ENCODE measurements at regions not wholly inside any gene's neighbourhood (a gene's known extent, or its start where the extent isn't known, plus 50 kb on each side); places are given as distances from the start of the nearest gene placed in this dataset.
A peak's percentile ranks its signal among the peaks of the same experiment; 100 is the strongest.
"Not testable (repeated sequence)": the region's sequence is repeated elsewhere in the genome, so short reads cannot be mapped to it uniquely, and the experiment has no call there.

GRCh38 chr7:26424319-26424718, 132.7 kb downstream of the SNX10 start:
- not testable (repeated sequence) for DNase-seq (ENCODE audit: low spot score)

DNA sequence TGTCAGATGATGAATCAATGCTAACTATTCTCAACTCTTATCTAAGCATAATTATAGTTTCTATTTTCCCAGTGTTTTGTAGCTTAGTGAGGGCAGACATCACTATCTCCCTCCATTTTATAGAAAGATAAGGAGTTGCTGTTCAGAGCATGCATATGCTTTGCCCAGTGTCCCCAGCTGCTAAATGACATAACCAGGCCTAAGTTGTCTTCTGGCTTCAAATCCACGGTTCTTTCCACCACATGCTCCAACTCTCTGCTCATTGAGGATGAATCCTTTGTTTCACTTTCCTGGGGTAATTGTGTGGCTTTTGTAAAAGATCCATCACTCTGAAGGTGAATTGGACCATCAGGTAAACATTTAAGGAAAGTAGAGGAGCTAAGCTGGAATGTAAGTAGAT, 134.0 kb downstream of the SNX10 start:
- DNase-seq (ENCODE audit: low spot score): no peak

GRCh38 chr7:26426096-26426495, 134.4 kb downstream of the SNX10 start:
- DNase-seq (ENCODE audit: low spot score): no peak

GRCh38 chr7:26428571-26428970, 136.9 kb downstream of the SNX10 start:
- no peak for DNase-seq (ENCODE audit: low spot score)

DNA sequence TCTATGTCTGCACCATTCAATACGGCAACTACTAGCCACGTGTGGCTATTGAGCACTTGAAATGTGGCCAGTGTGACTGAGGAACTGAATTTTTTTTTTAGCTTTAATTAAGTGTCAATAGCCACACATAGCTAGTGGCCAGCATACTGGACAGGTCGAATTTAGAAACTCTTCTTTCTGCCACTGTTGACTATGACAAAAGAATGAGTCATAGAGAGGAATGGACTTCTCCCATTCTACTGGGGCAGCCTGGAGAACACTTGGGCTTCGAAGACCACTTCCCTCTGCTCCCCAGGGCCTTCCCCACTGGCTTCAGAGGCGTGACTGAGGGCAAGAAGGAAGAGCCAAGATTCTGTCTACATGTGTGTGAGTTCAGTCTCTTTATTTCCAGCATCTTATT, 137.5 kb downstream of the SNX10 start:
- DNase-seq (ENCODE audit: low spot score): no peak

DNA sequence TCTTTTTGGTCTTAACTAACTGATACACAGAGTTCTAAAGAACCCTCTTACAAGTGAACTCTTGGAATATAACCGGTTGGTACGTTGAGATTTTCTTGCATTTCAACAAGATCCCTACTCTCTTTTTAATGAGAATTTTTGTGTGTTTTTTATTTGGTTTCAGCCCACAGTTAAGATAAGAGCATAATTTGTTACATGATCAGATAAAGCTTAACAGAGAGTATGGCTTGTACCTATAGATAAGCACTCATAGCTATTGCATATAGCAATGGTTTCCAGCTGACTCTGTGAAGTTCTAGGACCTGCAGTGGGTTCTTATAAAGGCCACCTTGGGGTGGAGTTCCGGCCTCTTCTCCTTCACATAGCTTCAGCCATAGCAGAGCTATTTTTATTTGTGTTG, 143.3 kb downstream of the SNX10 start:
- no peak for DNase-seq (ENCODE audit: low spot score)

GRCh38 chr7:26437003-26437532, 145.4 kb downstream of the SNX10 start:
- DNase-seq (ENCODE audit: low spot score): no peak

DNA sequence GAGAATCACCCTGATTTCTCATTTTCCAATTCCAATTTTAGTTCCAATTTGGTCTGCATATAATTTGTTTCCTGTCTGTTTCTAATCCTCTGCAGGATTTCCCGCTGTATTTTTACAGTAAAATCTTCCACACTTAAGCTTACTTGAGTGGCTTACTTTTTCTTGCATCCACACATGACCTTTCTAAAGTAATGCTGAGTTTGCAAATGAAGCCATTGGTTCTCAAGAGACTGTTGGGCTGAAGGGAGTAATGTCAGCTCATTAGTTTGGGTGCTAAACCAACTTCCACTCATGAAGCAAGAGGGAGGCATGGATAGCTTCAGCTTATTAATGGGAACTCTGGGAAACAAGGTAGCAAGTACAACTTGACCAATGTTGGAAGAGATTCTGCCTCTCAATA, 146.4 kb downstream of the SNX10 start:
- DNase-seq (ENCODE audit: low spot score): no peak

GRCh38 chr7:26439521-26440232, 148.0 kb downstream of the SNX10 start:
- DNase-seq (ENCODE audit: low spot score): no peak

DNA sequence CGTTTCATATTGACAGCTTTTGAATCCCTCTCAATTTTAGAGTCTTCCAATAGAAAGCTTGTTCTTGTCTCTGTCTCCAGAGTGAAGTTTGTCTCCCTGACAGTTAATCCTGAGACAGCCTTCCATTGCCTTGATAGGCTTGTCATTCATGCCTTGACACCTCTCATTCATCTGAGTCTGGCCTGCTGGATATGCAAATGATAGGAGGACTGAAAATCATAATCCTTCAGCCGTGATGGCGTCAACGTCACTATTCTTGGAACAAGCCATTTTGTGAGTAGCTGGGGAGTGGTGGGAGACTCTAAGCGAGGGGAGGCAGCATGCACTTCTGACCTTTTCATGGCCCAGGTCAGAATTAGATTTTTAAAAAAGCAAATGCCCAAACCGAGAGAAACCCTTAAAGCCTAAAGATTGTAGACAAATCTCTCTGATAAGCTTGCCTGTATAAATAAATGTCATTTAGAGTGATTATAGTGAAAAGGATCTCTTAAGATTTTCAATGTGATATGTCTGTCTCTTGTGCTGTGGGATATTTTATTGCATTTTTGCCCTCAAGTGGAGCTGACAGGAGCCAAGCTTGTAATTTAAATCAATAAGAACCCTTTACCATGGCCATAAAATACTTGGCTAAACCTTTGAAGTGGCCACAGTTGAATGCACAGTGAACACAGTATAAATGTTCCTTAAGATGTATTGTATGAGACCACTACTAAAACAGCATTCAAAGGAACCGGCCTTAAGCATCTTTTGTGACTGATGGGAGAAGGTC, 148.8 kb downstream of the SNX10 start:
- DNase-seq (ENCODE audit: low spot score): peak; percentile 44

DNA sequence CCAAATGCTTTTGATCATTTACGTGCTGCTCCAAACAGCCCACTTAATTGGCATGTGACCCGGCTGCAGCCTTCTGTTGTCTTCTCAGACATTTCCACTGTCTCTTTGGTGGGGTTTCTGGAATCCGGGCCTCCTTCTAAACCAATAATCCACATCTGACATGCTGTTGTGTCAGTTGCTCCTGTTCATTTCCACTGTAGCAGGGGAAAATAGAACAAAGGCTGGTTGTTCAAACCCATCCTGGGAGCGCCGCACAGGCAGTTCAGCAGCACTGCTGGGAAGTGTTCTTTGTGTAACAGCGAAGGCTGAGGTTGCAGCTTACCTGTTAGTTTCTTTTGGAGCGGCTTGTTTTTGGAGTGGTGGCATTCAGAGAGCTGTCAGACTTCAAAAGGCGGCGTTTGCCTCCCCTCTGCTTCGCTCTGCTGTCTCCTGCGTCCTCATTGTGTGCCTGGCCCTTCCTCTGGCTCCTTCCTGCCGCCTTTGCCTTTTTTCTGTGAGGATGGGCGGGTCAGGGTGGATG, 149.4 kb downstream of the SNX10 start:
- no peak for DNase-seq (ENCODE audit: low spot score)

- DNase-seq (ENCODE audit: low spot score): no peak
These were observed 150.1 kb downstream of the SNX10 start for GRCh38 chr7:26441611-26442277.

- DNase-seq (ENCODE audit: low spot score): no peak
These were observed 151.3 kb downstream of the SNX10 start for GRCh38 chr7:26443006-26443405.

- no peak for DNase-seq (ENCODE audit: low spot score)
These were observed 152.1 kb downstream of the SNX10 start for GRCh38 chr7:26443751-26444150.

- DNase-seq (ENCODE audit: low spot score): peak; percentile 15
These were observed 152.9 kb downstream of the SNX10 start for GRCh38 chr7:26444555-26444954.

DNA sequence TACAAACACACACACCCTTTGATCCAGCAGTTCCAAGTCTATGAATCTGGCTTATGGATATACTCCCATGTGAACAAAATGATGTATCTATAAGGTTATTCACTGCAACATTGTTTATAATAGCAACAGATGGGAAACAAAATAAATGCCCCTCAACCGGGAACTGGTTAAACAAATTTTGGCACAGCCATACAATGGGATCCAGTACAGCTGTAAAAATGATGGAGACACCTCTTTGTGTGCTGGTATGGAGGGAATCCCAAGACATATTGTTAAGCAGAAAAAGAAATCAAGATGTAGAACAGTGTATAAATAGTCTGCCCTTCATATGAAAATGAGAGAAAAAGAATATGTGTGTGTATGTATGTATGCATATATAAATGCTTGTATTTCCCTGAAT, 155.5 kb downstream of the SNX10 start:
- no peak for DNase-seq (ENCODE audit: low spot score)

- DNase-seq (ENCODE audit: low spot score): no peak
These were observed 157.8 kb downstream of the SNX10 start for GRCh38 chr7:26449175-26450165.

DNA sequence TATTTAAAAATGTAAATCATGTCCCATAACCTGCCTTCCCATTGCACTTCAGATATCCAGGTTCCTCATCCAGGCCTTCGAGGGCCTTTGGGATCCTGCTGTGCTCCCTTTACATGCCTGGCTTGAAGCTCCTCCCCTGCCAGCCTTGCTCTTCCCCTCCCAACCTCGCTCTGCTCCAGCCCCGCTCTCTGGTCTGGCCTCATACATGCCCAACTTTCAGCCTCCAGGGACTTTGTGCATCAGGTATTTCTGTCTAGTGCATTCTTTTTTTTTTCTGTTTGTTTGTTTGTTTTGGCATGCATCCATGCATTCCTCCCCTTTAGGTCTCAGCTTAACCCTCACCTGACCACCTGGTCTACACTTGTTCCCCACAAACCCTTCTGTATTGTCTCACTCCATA, 160.3 kb downstream of the SNX10 start:
- no peak for DNase-seq (ENCODE audit: low spot score)

GRCh38 chr7:26454180-26454579, 162.5 kb downstream of the SNX10 start:
- no peak for DNase-seq (ENCODE audit: low spot score)

DNA sequence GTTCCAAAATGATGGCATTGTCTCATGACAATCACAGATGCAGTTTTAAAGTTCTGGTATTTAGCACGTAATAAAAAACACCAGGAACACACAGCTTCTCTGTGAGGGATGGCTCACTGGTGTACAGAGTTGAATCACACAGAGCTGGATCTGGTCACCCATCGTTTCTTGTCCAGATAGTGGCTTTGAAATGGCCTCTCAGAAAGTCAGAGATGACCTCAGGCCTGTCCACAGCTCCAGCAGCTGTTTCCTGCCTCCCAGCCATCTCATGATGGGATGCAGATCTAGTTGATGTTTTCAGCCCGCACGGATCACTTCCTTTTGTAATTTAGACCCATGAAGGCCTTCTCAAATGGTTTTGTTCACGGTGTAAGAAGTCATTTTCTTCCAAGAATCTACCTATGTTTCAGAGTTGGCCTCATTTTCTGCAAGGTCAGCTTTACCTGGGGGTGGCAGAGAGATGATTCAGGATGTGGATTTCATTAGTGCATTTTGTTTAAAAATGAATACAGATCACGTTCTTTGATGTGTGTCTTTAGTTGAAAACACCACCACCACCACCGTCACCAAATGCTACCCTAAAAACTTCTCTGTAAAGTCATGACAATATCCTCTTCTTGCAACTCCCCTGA, 166.2 kb downstream of the SNX10 start:
- DNase-seq (ENCODE audit: low spot score): no peak

Data from NAMALWA (cell line).